ENCODE measurements at regions not wholly inside any gene's neighbourhood (a gene's known extent, or its start where the extent isn't known, plus 50 kb on each side); places are given as distances from the start of the nearest gene placed in this dataset.

DNA sequence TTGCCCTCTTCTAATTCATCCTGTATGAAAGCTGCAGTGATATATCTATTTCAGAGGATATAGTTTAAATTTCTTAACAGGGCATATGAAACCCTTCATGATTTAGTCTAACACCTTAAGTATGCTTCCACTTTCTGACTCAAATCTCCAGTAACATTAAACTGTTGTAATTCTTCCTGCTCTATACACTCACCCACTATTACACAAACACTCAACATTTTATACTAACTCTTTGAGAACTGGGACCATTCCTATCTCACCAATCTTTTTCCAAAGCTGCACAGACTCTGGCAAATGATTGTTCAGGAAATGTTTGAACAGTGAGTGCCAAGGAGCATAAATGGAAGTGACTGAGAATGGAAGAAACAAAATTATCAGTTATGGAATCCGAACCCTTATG lies 560.4 kb upstream of the DPPA4 start:
- TF ChIP-seq, protein P1, sequence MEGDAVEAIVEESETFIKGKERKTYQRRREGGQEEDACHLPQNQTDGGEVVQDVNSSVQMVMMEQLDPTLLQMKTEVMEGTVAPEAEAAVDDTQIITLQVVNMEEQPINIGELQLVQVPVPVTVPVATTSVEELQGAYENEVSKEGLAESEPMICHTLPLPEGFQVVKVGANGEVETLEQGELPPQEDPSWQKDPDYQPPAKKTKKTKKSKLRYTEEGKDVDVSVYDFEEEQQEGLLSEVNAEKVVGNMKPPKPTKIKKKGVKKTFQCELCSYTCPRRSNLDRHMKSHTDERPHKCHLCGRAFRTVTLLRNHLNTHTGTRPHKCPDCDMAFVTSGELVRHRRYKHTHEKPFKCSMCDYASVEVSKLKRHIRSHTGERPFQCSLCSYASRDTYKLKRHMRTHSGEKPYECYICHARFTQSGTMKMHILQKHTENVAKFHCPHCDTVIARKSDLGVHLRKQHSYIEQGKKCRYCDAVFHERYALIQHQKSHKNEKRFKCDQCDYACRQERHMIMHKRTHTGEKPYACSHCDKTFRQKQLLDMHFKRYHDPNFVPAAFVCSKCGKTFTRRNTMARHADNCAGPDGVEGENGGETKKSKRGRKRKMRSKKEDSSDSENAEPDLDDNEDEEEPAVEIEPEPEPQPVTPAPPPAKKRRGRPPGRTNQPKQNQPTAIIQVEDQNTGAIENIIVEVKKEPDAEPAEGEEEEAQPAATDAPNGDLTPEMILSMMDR (conservative IDR thresholded peaks at IDR 0.05; ENCODE audit: low read length), result no peak
- no peak overlapping the region for H3K4me3 ChIP-seq (ENCODE audit: low read length)
- no peak for DNase-seq (ENCODE audit: low read depth)

DNA sequence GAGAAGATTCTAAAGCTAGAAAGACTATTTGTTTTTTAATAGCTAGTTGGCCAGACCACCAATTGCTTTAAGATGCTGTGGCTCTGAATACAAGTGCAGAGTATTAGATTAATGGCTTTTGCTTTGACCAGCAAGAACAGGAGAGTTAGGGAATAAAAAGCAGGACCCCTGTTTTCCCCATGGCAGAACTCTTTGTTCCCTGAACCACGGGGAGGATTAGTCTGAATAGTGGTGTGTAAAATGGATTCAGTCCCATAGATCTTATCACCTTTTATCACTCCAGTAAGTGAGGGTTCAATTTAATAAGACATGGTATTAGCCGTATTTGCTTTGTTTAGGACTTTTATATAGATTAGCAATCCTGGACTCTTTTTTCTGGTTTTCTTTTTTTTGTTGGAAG lies 562.6 kb upstream of the DPPA4 start:
- no peak overlapping the region for H3K4me3 ChIP-seq (ENCODE audit: low read length)
- TF ChIP-seq, protein P1 (conservative IDR thresholded peaks at IDR 0.05; ENCODE audit: low read length), result no peak
- DNase-seq (ENCODE audit: low read depth), result no peak

DNA sequence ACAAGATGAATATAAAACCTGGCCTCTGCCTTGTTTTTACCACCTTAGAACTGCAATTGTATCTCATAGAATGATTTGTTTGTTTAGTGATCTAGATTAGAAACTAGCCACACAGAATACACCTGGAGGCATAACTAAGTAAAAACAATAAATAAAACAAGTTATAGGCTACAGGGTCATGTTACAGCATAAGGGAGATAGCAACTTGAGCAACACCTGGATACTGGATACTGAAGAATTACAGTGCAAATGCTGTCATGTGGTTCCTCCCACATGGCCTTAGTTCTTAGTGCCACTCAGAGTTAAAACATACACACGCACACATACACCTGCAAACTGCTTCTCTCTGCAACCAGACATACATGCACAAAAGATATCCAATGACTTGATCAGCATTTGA lies 563.4 kb upstream of the DPPA4 start:
- H3K4me3 ChIP-seq (ENCODE audit: low read length), result no peak overlapping the region
- DNase-seq (ENCODE audit: low read depth), result no peak
- TF ChIP-seq, protein P1 (conservative IDR thresholded peaks at IDR 0.05; ENCODE audit: low read length), result no peak

DNA sequence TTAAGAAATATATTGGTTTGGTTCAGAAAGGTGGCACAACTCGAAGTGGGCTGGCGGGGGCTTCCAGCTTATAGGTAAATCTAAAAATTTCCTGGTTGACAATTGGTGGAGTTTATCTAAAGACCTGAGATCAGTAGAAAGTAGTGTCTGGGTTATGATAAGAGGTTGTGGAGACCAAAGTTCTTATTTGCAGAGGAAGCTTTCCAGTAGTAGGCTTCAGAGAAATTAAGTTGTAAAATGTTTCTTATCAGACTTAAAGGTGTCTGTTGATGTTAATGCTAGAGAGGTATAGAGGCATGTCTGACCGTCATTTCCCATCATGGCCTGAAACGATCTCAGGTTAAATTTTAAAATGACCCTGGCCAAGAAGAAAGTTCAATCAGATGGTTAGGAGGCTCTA lies 565.2 kb upstream of the DPPA4 start:
- DNase-seq (ENCODE audit: low read depth), result no peak
- TF ChIP-seq, protein P1 (conservative IDR thresholded peaks at IDR 0.05; ENCODE audit: low read length), result no peak
- no peak overlapping the region for H3K4me3 ChIP-seq (ENCODE audit: low read length)

DNA sequence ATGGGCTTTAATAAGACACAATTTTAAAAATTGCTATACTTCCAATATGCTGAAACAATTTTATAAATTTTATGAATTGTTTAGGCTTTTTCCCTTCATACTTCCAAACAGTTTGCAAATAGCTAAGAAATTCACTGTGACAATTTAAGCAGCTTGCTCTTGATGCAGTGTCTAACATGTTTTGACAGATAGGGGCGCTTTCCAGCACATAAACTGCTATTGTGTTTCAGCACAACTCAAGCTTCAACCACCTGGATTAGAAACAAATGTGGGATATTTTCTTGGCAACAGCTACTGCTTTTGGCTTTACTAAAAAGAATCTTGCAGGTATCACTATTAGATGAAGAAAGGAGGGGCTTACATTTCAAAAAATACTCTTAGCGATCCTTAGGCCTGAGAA lies 565.8 kb upstream of the DPPA4 start:
- TF ChIP-seq, protein P1 (conservative IDR thresholded peaks at IDR 0.05; ENCODE audit: low read length), result no peak
- no peak overlapping the region for H3K4me3 ChIP-seq (ENCODE audit: low read length)
- DNase-seq (ENCODE audit: low read depth), result no peak

DNA sequence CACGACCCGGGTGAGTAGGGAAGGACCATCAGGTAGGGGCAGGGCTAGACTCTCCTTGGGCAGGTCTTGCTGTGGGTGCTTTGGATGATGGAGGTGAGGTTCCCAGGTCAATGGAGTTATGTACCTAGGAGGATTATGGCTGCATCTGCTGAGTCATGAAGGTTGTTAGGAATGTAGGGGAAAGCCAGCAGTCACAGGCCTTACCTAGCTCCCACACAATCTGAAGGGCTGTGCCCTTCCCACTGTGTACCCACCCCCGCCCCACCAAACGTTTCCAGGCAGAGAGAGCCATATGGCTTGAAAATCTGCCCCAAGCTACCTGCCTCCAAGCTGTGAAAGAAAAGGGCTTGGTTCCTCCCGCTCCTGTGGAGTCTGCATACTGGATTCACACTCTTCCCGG lies 573.4 kb upstream of the DPPA4 start:
- TF ChIP-seq, protein P1 (conservative IDR thresholded peaks at IDR 0.05; ENCODE audit: low read length), result no peak
- DNase-seq (ENCODE audit: low read depth), result no peak
- no peak overlapping the region for H3K4me3 ChIP-seq (ENCODE audit: low read length)

DNA sequence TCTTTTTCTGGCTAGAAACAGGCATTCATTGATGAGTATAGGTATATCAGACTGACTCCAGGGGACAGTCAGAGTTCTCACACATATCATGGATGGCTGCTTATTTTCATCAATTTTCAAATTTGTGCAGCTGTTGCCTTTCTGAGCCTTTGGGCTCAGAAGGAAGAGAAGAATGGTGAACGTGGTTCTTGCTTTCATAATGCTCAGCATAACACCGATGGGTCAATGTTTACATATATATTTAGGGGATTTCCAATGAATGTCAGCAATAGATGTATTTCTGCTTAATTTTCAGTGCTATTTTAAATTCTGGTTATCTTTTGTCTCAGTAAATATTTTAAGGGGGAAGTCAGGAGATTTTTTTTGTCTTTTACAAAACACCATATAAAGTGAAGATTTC lies 581.4 kb upstream of the DPPA4 start:
- no peak overlapping the region for H3K4me3 ChIP-seq (ENCODE audit: low read length)
- TF ChIP-seq, protein P1 (conservative IDR thresholded peaks at IDR 0.05; ENCODE audit: low read length), result no peak
- no peak for DNase-seq (ENCODE audit: low read depth)
